Neuronal stem cell (in vitro differentiated cells): ENCODE measurements at regions not wholly inside any gene's neighbourhood (a gene's known extent, or its start where the extent isn't known, plus 50 kb on each side); places are given as distances from the start of the nearest gene placed in this dataset.
"Not testable (repeated sequence)": the region's sequence is repeated elsewhere in the genome, so short reads cannot be mapped to it uniquely, and the experiment has no call there.

ENCODE experiments used
- DNase-seq: peaks from one replicate; pipeline ENCODE4 v3.0.0-alpha.2; 2013; ENCODE audit warnings: low spot score
- H2AFZ ChIP-seq: one replicate; pipeline ENCODE4 v1.6.1; 2013; ENCODE audit warnings: mild to moderate bottlenecking, low read length, inconsistent platforms
- H2AK5ac ChIP-seq: 2 replicates; pipeline ENCODE4 v1.6.1; 2013; ENCODE audit warnings: low read depth, mild to moderate bottlenecking, inconsistent platforms, low read length, moderate library complexity, mixed read lengths
- H2BK120ac ChIP-seq: 2 replicates; pipeline ENCODE4 v1.6.1; 2013; ENCODE audit warnings: low read depth, mild to moderate bottlenecking, inconsistent platforms, low read length, moderate library complexity, mixed read lengths
- H2BK12ac ChIP-seq: one replicate; pipeline ENCODE4 v1.6.1; 2013; ENCODE audit warnings: low read length, inconsistent platforms
- H2BK15ac ChIP-seq: 2 replicates; pipeline ENCODE4 v1.6.1; 2013; ENCODE audit warnings: mild to moderate bottlenecking, low read length, inconsistent platforms, mixed read lengths
- H2BK5ac ChIP-seq: one replicate; pipeline ENCODE4 v1.6.1; 2013; ENCODE audit warnings: inconsistent platforms, mild to moderate bottlenecking, low read length, moderate library complexity
- H3K14ac ChIP-seq: one replicate; pipeline ENCODE4 v1.6.1; 2013; ENCODE audit warnings: low read length, inconsistent platforms
- H3K18ac ChIP-seq: 2 replicates; pipeline ENCODE4 v1.6.1; 2013; ENCODE audit warnings: low read length, inconsistent platforms
- H3K23ac ChIP-seq: 2 replicates; pipeline ENCODE4 v1.6.1; 2013; ENCODE audit warnings: low read depth, mild to moderate bottlenecking, mixed read lengths, low read length, inconsistent platforms; ENCODE audit not compliant: poor library complexity
- H3K27ac ChIP-seq: replicated peaks from 3 replicates; pipeline ENCODE4 v1.5.1; 2013; ENCODE audit warnings: low read length, inconsistent platforms
- H3K27me3 ChIP-seq, 3 experiments: 2 replicates each; pipeline ENCODE4 v1.6.1; 2013; ENCODE audit warnings: low read length in 3 of 3, mild to moderate bottlenecking in 2 of 3, inconsistent platforms in 1 of 3, low read depth in 1 of 3, mixed read lengths in 1 of 3, moderate library complexity in 1 of 3; ENCODE audit not compliant: control insufficient read depth in 3 of 3, insufficient read depth in 3 of 3
- H3K36me3 ChIP-seq, 2 donors: replicated peaks in 1 of 2; 2 replicates each; pipeline ENCODE4 v1.6.1; 2013; ENCODE audit warnings: low read length in 2 of 2; ENCODE audit not compliant: control insufficient read depth in 2 of 2, insufficient read depth in 2 of 2
- H3K4ac ChIP-seq: 2 replicates; pipeline ENCODE4 v1.6.1; 2013; ENCODE audit warnings: inconsistent platforms, mild to moderate bottlenecking, low read length, moderate library complexity
- H3K4me1 ChIP-seq, 2 donors: 1 replicate in 1 of 2; 2 replicates in 1 of 2; pipeline ENCODE4 v1.6.1; 2013; ENCODE audit warnings: low read length in 2 of 2, low read depth in 1 of 2; ENCODE audit not compliant: control insufficient read depth in 2 of 2, insufficient read depth in 1 of 2
- H3K4me2 ChIP-seq: one replicate; pipeline ENCODE4 v1.6.1; 2013; ENCODE audit warnings: mild to moderate bottlenecking, low read length, inconsistent platforms; ENCODE audit not compliant: insufficient read depth, poor library complexity, severe bottlenecking
- H3K4me3 ChIP-seq, 2 donors: 2 replicates each; pipeline ENCODE4 v1.5.1; 2013; ENCODE audit warnings: low read length in 2 of 2, mild to moderate bottlenecking in 2 of 2, inconsistent platforms in 1 of 2, moderate library complexity in 1 of 2
- H3K79me1 ChIP-seq: one replicate; pipeline ENCODE4 v1.6.1; 2013; ENCODE audit warnings: low read depth, mild to moderate bottlenecking, inconsistent platforms, low read length, moderate library complexity
- H3K9ac ChIP-seq: one replicate; pipeline ENCODE4 v1.6.1; 2013; ENCODE audit warnings: mild to moderate bottlenecking, low read depth, low read length, inconsistent platforms; ENCODE audit not compliant: poor library complexity
- H3K9me3 ChIP-seq, 2 donors: replicated peaks in 1 of 2; 2 replicates each; pipeline versions ENCODE3 to v1.6.1; 2013; ENCODE audit warnings: low read length in 2 of 2, mild to moderate bottlenecking in 2 of 2, inconsistent platforms in 1 of 2, low read depth in 1 of 2, mixed read lengths in 1 of 2, moderate library complexity in 1 of 2; ENCODE audit not compliant: control insufficient read depth in 2 of 2, insufficient read depth in 1 of 2
- H4K8ac ChIP-seq: one replicate; pipeline ENCODE4 v1.6.1; 2013; ENCODE audit warnings: low read depth, mild to moderate bottlenecking, inconsistent platforms, low read length, moderate library complexity
- H4K91ac ChIP-seq: one replicate; pipeline ENCODE4 v1.6.1; 2013; ENCODE audit warnings: low read length, low read depth, mild to moderate bottlenecking, inconsistent platforms; ENCODE audit not compliant: poor library complexity
- WGBS, 2 donors: extraction: QIAGEN DNeasy Blood & Tissue Kit; methylation state at CpG; one replicate each; pipeline ENCODE4 v1.1.7; 2013; ENCODE audit warnings: missing lambda C conversion rate in 2 of 2, mixed read lengths in 1 of 2; ENCODE audit not compliant: insufficient read length in 2 of 2, insufficient replicate concordance in 1 of 2; ENCODE audit errors: extremely low coverage in 2 of 2; 5-methylcytosine and 5-hydroxymethylcytosine counted together

- H3K4me3 ChIP-seq, result no peak overlapping the region
- no peaks in the 10 kb centered on the region for H3K9me3 ChIP-seq
- no peak overlapping the region for H2AK5ac ChIP-seq
- no peak for DNase-seq
- no peak overlapping the region for H2BK12ac ChIP-seq
- H3K4ac ChIP-seq, result no peak overlapping the region
- no peak overlapping the region for H2BK15ac ChIP-seq
- no peak overlapping the region for H2AFZ ChIP-seq
- H3K27ac ChIP-seq, result no peak overlapping the region
- no peak overlapping the region for H3K14ac ChIP-seq
- peaks cover 0 to 1% (median 0%) of the 10 kb centered on the region in 3 experiments for H3K27me3 ChIP-seq
- no peak overlapping the region for H3K18ac ChIP-seq
- H3K4me1 ChIP-seq, result peaks cover 0 to 2% of the 10 kb centered on the region in 2 donors
- no CpG with 5 or more reads among the region's 1 CpG for WGBS, 2 donors
- no peak overlapping the region for H3K23ac ChIP-seq
- no peak overlapping the region for H2BK120ac ChIP-seq
- no peak overlapping the region for H2BK5ac ChIP-seq
- no peak overlapping the region for H4K91ac ChIP-seq
- H3K9ac ChIP-seq, result no peak overlapping the region
- H3K4me2 ChIP-seq, result no peak overlapping the region
- H4K8ac ChIP-seq, result no peak overlapping the region
- H3K36me3 ChIP-seq, result no peaks in the 10 kb centered on the region
- no peaks in the 10 kb centered on the region for H3K79me1 ChIP-seq
Observed at GRCh38 chr1:30444401-30444800, 279.0 kb downstream of the MATN1 start.

GRCh38 chr1:30438274-30438673 lies 285.1 kb downstream of the MATN1 start:
- not testable (repeated sequence) for H4K8ac ChIP-seq, H3K9ac ChIP-seq, H2BK15ac ChIP-seq, H3K14ac ChIP-seq, H3K27ac ChIP-seq, H3K79me1 ChIP-seq, H3K23ac ChIP-seq, H2AK5ac ChIP-seq, H3K27me3 ChIP-seq, H4K91ac ChIP-seq, H2BK120ac ChIP-seq, H3K4ac ChIP-seq, H3K36me3 ChIP-seq, H3K4me3 ChIP-seq, H2BK5ac ChIP-seq, H2AFZ ChIP-seq, H2BK12ac ChIP-seq, H3K4me2 ChIP-seq, H3K4me1 ChIP-seq, H3K9me3 ChIP-seq, DNase-seq, H3K18ac ChIP-seq
- WGBS, 2 donors, result no CpG with 5 or more reads among the region's 9 CpGs

- H3K4ac ChIP-seq, result no peak overlapping the region
- no peak overlapping the region for H3K27ac ChIP-seq
- no peak for DNase-seq
Observed at GRCh38 chr1:30437059-30437576, 286.3 kb downstream of the MATN1 start.

GRCh38 chr1:30427545-30427944 lies 295.8 kb downstream of the MATN1 start:
- no CpG with 5 or more reads among the region's 2 CpGs for WGBS, 2 donors

More at GRCh38 chr1:30437059-30437576, 286.3 kb downstream of the MATN1 start:
- H4K91ac ChIP-seq, result no peak overlapping the region
- H2AK5ac ChIP-seq, result no peak overlapping the region
- no peak overlapping the region for H4K8ac ChIP-seq
- H3K14ac ChIP-seq, result no peak overlapping the region
- H2BK120ac ChIP-seq, result no peak overlapping the region
- WGBS, 2 donors, result no CpG with 5 or more reads among the region's 5 CpGs
- peaks cover 0 to 2% of the 10 kb centered on the region in 2 donors for H3K9me3 ChIP-seq
- H2AFZ ChIP-seq, result no peak overlapping the region
- H2BK12ac ChIP-seq, result no peak overlapping the region
- no peak overlapping the region for H3K23ac ChIP-seq
- H3K4me1 ChIP-seq, result no peaks in the 10 kb centered on the region
- no peaks in the 10 kb centered on the region for H3K27me3 ChIP-seq
- H3K79me1 ChIP-seq, result no peaks in the 10 kb centered on the region
- H3K36me3 ChIP-seq, result no peaks in the 10 kb centered on the region
- no peak overlapping the region for H2BK15ac ChIP-seq
- H3K4me3 ChIP-seq, result no peak overlapping the region
- H3K4me2 ChIP-seq, result no peak overlapping the region
- H2BK5ac ChIP-seq, result no peak overlapping the region
- no peak overlapping the region for H3K9ac ChIP-seq
- no peak overlapping the region for H3K18ac ChIP-seq

More at GRCh38 chr1:30427545-30427944, 295.8 kb downstream of the MATN1 start:
- H2BK120ac ChIP-seq, result no peak overlapping the region
- H3K14ac ChIP-seq, result no peak overlapping the region
- H3K27me3 ChIP-seq, result peaks cover 0 to 3% (median 0%) of the 10 kb centered on the region in 3 experiments
- no peak overlapping the region for H3K18ac ChIP-seq
- no peak overlapping the region for H2AFZ ChIP-seq
- H3K36me3 ChIP-seq, result no peaks in the 10 kb centered on the region
- no peak overlapping the region for H3K4ac ChIP-seq
- H3K9me3 ChIP-seq, result peaks cover 0 to 5% of the 10 kb centered on the region in 2 donors
- H3K23ac ChIP-seq, result no peak overlapping the region
- H3K9ac ChIP-seq, result no peak overlapping the region
- no peak overlapping the region for H4K8ac ChIP-seq
- no peak for DNase-seq
- H2BK5ac ChIP-seq, result no peak overlapping the region
- H3K4me1 ChIP-seq, result no peaks in the 10 kb centered on the region
- no peak overlapping the region for H4K91ac ChIP-seq
- no peak overlapping the region for H2AK5ac ChIP-seq
- no peak overlapping the region for H2BK12ac ChIP-seq
- H3K4me2 ChIP-seq, result no peak overlapping the region
- no peak overlapping the region for H2BK15ac ChIP-seq
- H3K27ac ChIP-seq, result no peak overlapping the region
- no peak overlapping the region for H3K4me3 ChIP-seq
- no peaks in the 10 kb centered on the region for H3K79me1 ChIP-seq
